GM19455 (cell line): ENCODE measurements at regions not wholly inside any gene's neighbourhood (a gene's known extent, or its start where the extent isn't known, plus 50 kb on each side); places are given as distances from the start of the nearest gene placed in this dataset.
"Not testable (repeated sequence)": the region's sequence is repeated elsewhere in the genome, so short reads cannot be mapped to it uniquely, and the experiment has no call there.

Experiments used
- ATAC-seq: cut with Tn5 transposase; IDR thresholded peaks from one replicate; pipeline ENCODE4 v1.9.1; 2021; ENCODE audit not compliant: unreplicated experiment

GRCh38 chr14:87443787-87444186 lies 549.2 kb downstream of the GALC start:
- no peak for ATAC-seq

GRCh38 chr14:87443039-87443438 lies 549.9 kb downstream of the GALC start:
- ATAC-seq = no peak

DNA sequence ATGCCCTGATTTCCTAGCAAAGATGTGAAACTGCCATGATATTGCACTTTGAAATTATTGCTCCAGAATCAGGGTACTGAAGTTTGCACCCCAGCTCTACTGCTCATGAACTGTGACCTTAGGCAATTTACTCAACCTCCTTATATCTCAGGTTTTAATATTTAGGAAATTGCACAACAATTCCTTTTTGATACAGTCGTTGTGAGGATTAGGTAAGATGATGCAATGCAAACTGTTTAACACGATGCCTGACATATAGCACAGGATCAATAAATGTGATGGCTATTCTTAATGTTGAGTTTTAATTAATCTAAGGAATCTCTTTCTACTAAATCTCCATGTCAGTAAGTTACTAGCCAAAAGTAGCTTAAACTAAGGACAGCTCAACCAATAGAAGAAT lies 555.8 kb downstream of the GALC start:
- no peak for ATAC-seq

DNA sequence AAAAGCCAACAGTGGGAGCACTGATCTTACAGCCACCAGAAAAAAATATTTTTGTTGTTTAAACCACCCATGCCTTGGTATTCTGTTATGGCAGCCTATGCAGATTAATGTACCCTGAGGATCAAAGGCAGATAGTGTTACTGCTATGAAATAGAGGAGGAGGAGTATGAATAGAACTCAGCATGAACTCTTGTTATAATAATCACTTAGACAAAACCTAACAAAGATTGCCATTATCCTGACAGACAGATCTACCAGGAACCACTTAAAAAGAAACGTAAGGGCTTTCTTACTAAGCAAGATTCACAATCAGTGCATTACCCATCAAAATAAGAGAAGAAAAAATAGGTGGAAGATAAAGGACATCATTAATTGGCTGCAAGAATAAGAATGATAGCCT lies 558.3 kb downstream of the GALC start:
- ATAC-seq = no peak

- no peak for ATAC-seq
Observed at GRCh38 chr14:87434011-87434410, 559.0 kb downstream of the GALC start.

DNA sequence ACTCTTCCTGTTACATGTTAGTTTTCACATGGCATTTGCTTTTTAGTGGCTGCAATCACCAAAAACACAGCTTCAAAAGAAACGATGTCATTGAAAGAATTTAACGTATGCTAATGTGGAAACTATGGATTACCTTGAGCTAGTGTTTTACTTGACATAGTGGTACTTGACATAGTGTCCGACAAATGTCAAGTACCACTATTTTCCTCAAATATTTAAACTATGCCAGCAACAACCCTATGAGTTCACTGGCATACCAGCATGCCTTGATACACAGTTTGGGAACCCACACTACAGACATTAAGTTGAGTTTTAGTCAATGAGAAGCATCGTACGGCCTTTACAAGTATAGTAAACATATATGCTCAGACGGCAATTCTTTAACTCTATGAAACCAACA lies 560.3 kb downstream of the GALC start:
- no peak for ATAC-seq

DNA sequence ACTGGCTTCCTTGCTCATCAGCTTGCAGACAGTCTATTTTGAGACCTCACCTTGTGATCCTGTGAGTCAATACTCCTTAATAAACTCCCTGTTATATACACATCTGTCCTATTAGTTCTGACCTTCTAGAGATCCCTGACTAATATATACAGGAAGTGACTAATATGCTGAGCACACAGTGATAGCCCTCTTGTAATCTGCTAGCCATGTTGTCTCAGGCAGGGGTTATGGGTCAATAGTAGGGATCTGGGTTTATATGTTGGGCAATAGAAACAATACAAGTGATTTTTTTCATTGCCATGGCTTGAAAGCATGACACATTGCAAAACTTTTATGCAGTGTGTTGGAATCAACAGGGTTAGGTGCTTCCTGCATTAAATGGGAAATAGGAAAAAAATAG lies 562.2 kb downstream of the GALC start:
- ATAC-seq = no peak

DNA sequence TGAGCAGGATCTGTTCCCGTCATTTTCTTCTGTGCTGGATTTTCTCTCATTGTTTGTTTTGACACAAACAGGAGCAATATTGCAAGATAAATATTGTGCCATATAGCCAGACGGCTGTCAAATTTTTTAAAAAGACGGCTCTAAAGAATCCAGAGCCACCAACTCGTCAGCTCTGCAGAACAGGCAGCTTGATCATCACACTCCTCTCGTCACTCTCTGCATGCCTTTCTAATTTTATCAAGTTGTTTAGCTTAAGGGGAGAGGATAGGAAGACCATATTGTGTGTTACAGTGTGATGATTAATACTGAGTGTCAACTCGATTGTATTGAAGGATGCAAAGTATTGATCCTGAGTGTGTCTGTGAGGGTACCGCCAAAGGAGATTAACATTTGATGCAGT lies 562.8 kb downstream of the GALC start:
- no peak for ATAC-seq

- no peak for ATAC-seq
Observed at GRCh38 chr14:87419925-87420324, 573.1 kb downstream of the GALC start.

DNA sequence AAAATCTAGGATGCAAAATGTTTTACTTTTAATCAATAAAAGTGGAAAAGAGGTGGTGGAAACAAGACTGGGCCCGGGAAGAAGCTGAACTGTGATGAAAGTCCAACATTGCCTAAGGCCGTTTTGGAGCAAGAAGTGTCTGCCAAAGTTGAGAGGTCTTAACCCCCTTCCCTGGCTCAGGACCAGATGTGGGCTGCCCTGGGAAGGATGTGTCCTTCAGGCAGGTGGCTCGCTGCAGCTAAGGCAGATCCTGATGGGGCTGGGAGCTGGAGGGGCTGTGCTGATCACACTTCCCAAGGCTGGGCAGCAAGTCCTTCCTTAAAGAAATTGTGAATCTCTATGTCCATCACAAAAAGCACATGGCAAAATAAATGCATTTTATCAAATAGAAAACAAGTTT lies 581.6 kb downstream of the GALC start:
- ATAC-seq = no peak

- no peak for ATAC-seq
Observed at GRCh38 chr14:87409393-87409792, 583.6 kb downstream of the GALC start.

GRCh38 chr14:87407344-87407743 lies 585.6 kb downstream of the GALC start:
- no peak for ATAC-seq

- ATAC-seq = no peak
Observed at GRCh38 chr14:87405563-87405962, 587.4 kb downstream of the GALC start.

DNA sequence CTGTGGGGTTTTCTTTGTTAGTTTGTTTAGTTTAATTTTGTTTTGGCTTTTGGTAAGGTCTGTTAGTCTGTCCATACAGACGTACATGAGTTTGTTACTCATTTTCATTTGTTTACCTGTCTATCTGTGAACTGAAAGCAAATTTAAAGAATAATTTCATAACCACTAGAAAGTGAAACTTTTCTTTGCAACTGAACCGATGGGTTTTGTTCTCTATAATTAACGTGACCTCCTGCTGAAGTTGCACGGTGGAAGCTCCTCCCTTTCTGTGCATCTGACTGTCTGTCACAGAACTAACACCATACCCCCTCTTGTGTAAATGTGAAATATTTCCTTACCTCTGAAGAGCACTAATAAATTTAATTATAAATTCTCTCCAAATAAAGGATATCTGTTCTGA lies 595.5 kb downstream of the GALC start:
- ATAC-seq = no peak

DNA sequence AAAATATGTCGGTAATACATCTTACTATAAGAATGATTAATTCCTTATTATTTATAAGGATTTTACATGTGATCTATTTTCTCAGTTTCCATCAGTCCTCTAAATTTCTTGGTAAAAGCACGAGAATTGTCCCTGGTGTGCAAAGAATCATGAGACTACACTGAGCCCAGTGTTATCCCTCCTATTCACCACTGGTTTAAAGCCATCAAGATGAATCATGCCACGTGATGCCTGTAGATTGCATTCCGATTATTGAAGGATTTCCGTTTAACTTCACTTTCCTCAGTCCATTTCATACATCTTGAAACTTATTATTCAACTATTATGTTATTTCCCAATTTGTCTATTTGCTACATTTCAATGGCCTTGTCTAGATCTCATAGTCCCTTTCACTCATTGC lies 601.9 kb downstream of the GALC start:
- no peak for ATAC-seq

DNA sequence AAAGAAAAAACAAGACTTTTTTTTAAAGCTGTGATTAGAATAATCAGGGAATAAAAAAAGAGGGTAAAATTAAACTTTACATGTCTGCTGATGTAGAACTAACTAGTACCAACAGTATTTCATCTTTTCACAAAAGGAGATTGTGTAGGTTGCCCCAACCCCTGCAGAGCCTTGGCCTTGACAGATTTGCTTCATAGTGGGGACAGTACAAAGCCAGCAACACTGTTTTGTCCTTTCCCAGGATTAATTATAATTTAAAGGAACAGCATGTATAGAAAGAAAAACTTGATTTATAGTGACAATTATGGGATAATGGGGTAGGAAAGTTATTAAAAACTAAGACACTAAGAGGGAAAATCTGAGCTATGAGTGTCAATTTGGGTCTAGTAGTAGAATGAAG lies 604.0 kb downstream of the GALC start:
- ATAC-seq = no peak

DNA sequence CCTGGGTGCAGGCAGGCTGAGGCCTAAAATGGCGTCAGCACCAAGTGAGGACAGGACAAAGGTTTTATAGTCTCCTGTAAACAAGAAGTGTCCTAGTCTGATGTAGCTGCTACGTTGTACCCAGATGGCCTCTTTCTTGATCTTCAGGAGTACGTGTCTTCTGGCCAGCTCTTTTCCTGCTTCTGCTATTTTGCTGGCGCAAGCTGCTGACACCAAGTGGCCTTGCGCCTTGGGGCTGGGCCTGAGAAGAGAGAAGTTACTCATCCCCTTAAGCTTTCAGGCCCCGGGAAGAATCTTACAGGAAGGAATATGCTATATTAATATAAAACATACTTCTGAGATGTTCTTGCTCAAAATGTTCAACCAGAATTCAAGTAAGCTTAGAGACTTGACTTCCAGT lies 605.2 kb downstream of the GALC start:
- ATAC-seq = no peak

DNA sequence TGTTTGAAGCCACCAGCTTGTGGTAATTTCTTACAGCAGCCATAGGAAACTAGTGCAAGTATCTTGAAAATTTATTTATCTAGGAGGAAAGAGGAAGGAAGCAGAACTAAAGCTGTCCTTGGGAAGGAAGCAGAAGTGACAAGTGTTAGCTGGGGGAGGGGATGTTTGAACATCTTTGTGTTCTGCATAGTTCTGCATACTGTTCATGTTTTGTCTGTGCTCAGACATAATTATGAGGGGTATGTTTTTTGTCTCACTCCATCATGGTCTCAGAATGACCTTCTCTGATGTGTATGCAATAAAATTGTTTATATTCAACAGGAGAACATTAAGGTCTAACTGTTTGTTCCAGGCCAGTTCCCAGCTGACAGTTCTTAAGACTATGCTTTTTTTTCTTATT lies 606.5 kb downstream of the GALC start:
- no peak for ATAC-seq

- no peak for ATAC-seq
Observed at GRCh38 chr14:87380054-87380453, 612.9 kb downstream of the GALC start.

DNA sequence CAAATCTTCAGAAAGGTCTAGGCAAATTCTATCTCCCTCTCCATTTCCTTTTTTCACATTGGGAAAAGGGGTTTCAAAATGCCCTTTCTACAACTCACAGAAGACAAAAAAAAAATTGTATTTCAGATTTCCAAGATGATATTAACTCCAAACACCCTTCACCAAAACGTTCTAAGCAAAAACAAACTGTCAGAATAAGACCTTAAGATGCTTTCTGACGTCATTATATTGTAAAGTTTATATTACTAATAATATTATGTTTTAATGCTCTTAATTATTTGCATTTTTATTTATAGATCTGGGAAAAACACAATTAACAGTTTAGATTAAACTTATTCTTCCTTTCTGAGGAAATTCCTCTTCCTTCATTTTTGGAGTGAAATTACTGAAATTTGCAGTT lies 624.2 kb downstream of the GALC start:
- no peak for ATAC-seq

GRCh38 chr14:87360246-87360645 lies 632.7 kb downstream of the GALC start:
- not testable (repeated sequence) for ATAC-seq

DNA sequence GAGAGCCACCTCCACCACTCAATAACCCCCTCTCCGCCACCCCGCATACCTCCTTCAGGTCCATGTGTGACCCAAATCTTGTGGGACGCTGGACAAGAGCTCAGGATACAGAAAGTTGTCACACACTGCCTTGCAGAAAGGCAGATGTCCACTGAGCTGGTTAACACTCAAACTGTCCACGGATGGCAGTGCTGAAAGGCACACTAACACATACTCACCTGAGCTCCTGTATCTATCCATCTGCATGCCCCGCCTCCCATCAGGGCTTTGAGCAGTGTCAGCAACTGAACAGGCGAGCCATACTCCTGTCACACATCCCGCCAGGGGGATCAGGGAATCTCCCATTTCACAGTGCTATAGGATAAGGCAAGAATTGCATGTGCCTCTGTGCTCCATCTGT lies 642.0 kb downstream of the GALC start:
- ATAC-seq = no peak

GRCh38 chr14:87349921-87350320 lies 643.1 kb downstream of the GALC start:
- no peak for ATAC-seq

DNA sequence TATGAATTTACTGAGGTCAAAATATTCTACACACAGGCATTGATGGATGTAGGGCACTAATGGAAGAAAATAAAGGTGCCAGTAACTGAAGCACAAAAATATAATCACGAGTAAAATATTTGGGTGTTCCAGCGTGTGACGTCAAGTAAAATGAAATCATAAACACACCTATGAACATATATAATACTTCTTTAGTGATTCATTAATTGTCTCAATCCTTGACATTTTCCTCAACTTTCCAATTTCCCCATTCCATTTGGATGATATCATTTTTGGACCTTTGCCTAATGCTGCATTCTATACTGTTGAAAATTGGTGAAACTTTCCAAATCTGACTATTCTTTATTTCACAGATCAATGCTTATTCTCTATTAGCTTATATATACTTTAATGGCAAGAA lies 649.3 kb downstream of the GALC start:
- no peak for ATAC-seq
